ENCODE measurements at regions not wholly inside any gene's neighbourhood (a gene's known extent, or its start where the extent isn't known, plus 50 kb on each side); places are given as distances from the start of the nearest gene placed in this dataset.

DNA sequence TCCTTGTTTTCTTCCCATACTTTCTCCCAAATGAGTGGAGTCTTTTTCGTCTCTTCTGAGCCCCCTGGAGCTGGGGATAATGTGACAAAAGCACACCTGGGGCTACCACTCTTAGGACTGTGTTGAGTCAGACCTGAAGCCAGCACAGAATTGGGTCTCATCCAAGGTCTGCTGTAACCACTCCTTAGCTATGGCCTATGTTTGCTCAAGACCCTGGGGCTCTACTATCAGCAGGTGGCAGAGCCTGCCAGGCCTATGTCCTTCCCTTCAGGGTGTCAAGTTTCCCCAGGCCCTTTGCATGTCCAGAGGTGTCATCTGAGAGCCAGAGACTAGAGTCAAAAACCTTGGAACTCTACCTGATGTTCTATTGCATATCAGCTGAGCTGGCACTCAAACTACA, 335.7 kb downstream of the DDX10 start:
- CTCF ChIA-PET: no interaction called here
- H3K4me1 ChIP-seq: no peaks in the 10 kb centered on the region
- WGBS (ENCODE audit: missing lambda C conversion rate): 20% methylated on average over 1 of the region's 1 CpG
- FAIRE-seq: no peak
- no peak overlapping the region for H3K4me3 ChIP-seq
- ATAC-seq: no peak
- no peak overlapping the region for H3K4me2 ChIP-seq
- TF ChIP-seq NFE2L2 (conservative IDR thresholded peaks at IDR 0.05; ENCODE audit: low read length): no peak
- TF ChIP-seq ESRRA (IDR thresholded peaks at IDR 0.05; ENCODE audit: borderline replicate concordance, low read length): no peak
- TF ChIP-seq EP300 (IDR thresholded peaks at IDR 0.05): no peak
- TF ChIP-seq KDM5A (IDR thresholded peaks at IDR 0.05): no peak
- no peak for TF ChIP-seq HOXB5 (CRISPR knock-in tag; IDR thresholded peaks at IDR 0.05)
- no peak for TF ChIP-seq FOXS1 (CRISPR knock-in tag; IDR thresholded peaks at IDR 0.05)
- TF ChIP-seq HDAC2 (IDR thresholded peaks at IDR 0.05): no peak
- TF ChIP-seq, protein P1, sequence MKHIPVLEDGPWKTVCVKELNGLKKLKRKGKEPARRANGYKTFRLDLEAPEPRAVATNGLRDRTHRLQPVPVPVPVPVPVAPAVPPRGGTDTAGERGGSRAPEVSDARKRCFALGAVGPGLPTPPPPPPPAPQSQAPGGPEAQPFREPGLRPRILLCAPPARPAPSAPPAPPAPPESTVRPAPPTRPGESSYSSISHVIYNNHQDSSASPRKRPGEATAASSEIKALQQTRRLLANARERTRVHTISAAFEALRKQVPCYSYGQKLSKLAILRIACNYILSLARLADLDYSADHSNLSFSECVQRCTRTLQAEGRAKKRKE (CRISPR knock-in tag; IDR thresholded peaks at IDR 0.05; ENCODE audit: low read depth): no peak
- no peak for TF ChIP-seq GATA3 (IDR thresholded peaks at IDR 0.05; ENCODE audit: borderline replicate concordance)
- TF ChIP-seq, protein P2, sequence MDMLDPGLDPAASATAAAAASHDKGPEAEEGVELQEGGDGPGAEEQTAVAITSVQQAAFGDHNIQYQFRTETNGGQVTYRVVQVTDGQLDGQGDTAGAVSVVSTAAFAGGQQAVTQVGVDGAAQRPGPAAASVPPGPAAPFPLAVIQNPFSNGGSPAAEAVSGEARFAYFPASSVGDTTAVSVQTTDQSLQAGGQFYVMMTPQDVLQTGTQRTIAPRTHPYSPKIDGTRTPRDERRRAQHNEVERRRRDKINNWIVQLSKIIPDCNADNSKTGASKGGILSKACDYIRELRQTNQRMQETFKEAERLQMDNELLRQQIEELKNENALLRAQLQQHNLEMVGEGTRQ (IDR thresholded peaks at IDR 0.05): no peak
- TF ChIP-seq EHMT2 (IDR thresholded peaks at IDR 0.05; ENCODE audit: low read depth): no peak
- H3K27ac ChIP-seq: no peak overlapping the region
- no peak for DNase-seq (ENCODE audit: low read depth in 1 of 2, low spot score in 1 of 2)
- no peaks in the 10 kb centered on the region for H3K9me3 ChIP-seq
- POLR2A ChIA-PET: no interaction called here

DNA sequence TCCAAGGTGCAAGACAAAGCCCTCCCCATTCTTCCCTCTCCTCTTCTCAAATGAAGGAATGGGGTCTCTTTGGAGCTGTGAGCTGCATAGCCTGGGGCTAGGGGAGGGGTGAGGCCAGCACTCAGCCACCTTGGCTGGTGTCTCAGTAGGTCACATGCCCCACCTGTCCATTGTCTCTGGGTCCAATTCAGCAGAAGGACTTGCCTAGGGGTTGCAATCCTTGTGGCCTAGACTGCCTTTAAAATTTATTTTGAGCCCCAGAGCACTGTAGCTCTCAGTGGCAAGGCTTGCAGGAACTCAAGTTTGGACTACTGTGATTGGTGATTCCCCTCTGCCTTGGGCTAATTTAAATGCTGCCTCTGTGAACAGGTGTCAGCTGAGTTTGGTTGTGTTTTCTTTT, 336.7 kb downstream of the DDX10 start:
- no peak for DNase-seq (ENCODE audit: low read depth in 1 of 2, low spot score in 1 of 2)
- no peaks in the 10 kb centered on the region for H3K4me1 ChIP-seq
- no peak overlapping the region for H3K27ac ChIP-seq
- POLR2A ChIA-PET: no interaction called here
- H3K4me3 ChIP-seq: no peak overlapping the region
- no peaks in the 10 kb centered on the region for H3K9me3 ChIP-seq
- ATAC-seq: no peak
- H3K4me2 ChIP-seq: no peak overlapping the region
- CTCF ChIA-PET: interaction anchor here (0.6 kb wide), 1 partner anchor 1432 kb away, joined by 3 read pairs; no protein-coding TSS in a partner anchor
- no peak for FAIRE-seq
- TF ChIP-seq PHF8 (IDR thresholded peaks at IDR 0.05; ENCODE audit: borderline replicate concordance, low read depth) (no peak), TFCP2L1 (CRISPR knock-in tag; IDR thresholded peaks at IDR 0.05) (no peak), MYC (IDR thresholded peaks at IDR 0.05; ENCODE audit: borderline replicate concordance, low read length) (no peak), RNF2 (IDR thresholded peaks at IDR 0.05; ENCODE audit: borderline replicate concordance, low read depth) (no peak)

DNA sequence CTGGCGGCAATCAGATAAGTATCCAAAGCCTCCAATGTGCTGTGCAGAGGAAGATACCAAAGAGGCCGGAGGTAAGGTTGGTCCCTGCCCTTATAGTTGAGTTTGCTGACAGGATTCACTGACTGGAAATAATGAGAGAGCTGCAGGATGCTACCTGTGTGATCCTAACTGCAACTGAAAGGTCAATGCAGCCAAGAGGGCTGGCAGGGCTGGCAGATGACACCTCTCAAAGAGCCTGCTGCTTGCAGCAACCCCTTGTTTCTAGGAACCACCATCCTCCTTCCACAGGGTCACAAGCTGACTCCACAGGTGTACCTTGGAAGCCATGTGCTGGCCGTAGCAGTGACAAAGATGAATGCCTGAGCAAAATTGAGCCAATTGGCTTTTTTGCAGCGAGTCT, 348.1 kb downstream of the DDX10 start:
- H3K4me2 ChIP-seq: no peak overlapping the region
- no peak for FAIRE-seq
- H3K9me3 ChIP-seq: no peaks in the 10 kb centered on the region
- no peak for DNase-seq (ENCODE audit: low read depth in 1 of 2, low spot score in 1 of 2)
- TF ChIP-seq, protein P3, sequence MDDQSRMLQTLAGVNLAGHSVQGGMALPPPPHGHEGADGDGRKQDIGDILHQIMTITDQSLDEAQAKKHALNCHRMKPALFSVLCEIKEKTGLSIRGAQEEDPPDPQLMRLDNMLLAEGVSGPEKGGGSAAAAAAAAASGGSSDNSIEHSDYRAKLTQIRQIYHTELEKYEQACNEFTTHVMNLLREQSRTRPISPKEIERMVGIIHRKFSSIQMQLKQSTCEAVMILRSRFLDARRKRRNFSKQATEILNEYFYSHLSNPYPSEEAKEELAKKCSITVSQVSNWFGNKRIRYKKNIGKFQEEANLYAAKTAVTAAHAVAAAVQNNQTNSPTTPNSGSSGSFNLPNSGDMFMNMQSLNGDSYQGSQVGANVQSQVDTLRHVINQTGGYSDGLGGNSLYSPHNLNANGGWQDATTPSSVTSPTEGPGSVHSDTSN (IDR thresholded peaks at IDR 0.05): no peak
- TF ChIP-seq, protein P1 (CRISPR knock-in tag; IDR thresholded peaks at IDR 0.05; ENCODE audit: low read depth): no peak
- TF ChIP-seq HDAC2 (IDR thresholded peaks at IDR 0.05) (no peak), HOXB5 (CRISPR knock-in tag; IDR thresholded peaks at IDR 0.05) (no peak), POLR2AphosphoS2 (conservative IDR thresholded peaks at IDR 0.05; ENCODE audit: low read length) (no peak), ZNF302 (CRISPR knock-in tag; IDR thresholded peaks at IDR 0.05) (no peak), NPAS2 (CRISPR knock-in tag; IDR thresholded peaks at IDR 0.05; ENCODE audit: borderline replicate concordance) (no peak), BHLHE40 (IDR thresholded peaks at IDR 0.05; ENCODE audit: low read depth, low read length) (no peak), SREBF2 (IDR thresholded peaks at IDR 0.05) (no peak), RFX5 (IDR thresholded peaks at IDR 0.05) (no peak), CBX8 (IDR thresholded peaks at IDR 0.05) (no peak), JUNB (IDR thresholded peaks at IDR 0.05) (no peak), MAFK (IDR thresholded peaks at IDR 0.05; ENCODE audit: partially characterized antibody) (no peak), MAZ (IDR thresholded peaks at IDR 0.05; ENCODE audit: borderline replicate concordance, low read depth, low read length) (no peak), RCOR1 (IDR thresholded peaks at IDR 0.05; ENCODE audit: low read depth, low read length) (no peak)
- TF ChIP-seq, protein P4, sequence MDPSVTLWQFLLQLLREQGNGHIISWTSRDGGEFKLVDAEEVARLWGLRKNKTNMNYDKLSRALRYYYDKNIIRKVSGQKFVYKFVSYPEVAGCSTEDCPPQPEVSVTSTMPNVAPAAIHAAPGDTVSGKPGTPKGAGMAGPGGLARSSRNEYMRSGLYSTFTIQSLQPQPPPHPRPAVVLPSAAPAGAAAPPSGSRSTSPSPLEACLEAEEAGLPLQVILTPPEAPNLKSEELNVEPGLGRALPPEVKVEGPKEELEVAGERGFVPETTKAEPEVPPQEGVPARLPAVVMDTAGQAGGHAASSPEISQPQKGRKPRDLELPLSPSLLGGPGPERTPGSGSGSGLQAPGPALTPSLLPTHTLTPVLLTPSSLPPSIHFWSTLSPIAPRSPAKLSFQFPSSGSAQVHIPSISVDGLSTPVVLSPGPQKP (IDR thresholded peaks at IDR 0.05; ENCODE audit: low read depth, low read length): no peak
- no peak overlapping the region for H3K27ac ChIP-seq
- WGBS (ENCODE audit: missing lambda C conversion rate): 83% methylated on average over 3 of the region's 4 CpGs
- no peak overlapping the region for H3K4me3 ChIP-seq
- ChIA-PET CTCF (interaction anchor here (0.6 kb wide), 1 partner anchor 8 kb away, joined by 4 read pairs; no protein-coding TSS in a partner anchor), POLR2A (no interaction called here)
- no peaks in the 10 kb centered on the region for H3K4me1 ChIP-seq
- no peak for ATAC-seq
